NB4 (cell line): ENCODE measurements at regions not wholly inside any gene's neighbourhood (a gene's known extent, or its start where the extent isn't known, plus 50 kb on each side); places are given as distances from the start of the nearest gene placed in this dataset.
"Not testable (repeated sequence)": the region's sequence is repeated elsewhere in the genome, so short reads cannot be mapped to it uniquely, and the experiment has no call there.

Experiments used
- DNase-seq: peaks from one replicate; pipeline ENCODE4 v3.0.0; 2010; ENCODE audit warnings: low read depth
- H3K4me3 ChIP-seq: one replicate; pipeline ENCODE4 v1.5.1; 2011; ENCODE audit warnings: mild to moderate bottlenecking, low read depth, low read length, moderate library complexity
- MAX ChIP-seq: IDR thresholded peaks from 2 replicates; pipeline ENCODE4 v1.6.1; 2011; ENCODE audit warnings: low read depth, low read length
- MYC ChIP-seq: IDR thresholded peaks from 2 replicates; pipeline ENCODE4 v1.6.1; 2011; ENCODE audit warnings: low read depth, low read length
- POLR2A ChIP-seq: IDR thresholded peaks from 2 replicates; pipeline ENCODE4 v1.6.1; 2011; ENCODE audit warnings: mild to moderate bottlenecking; ENCODE audit not compliant: insufficient read length; ENCODE audit errors: extremely low read depth
- TF ChIP-seq, protein P1 (sequence below): IDR thresholded peaks from one replicate; pipeline ENCODE4 v1.5.1; 2012; ENCODE audit warnings: low read depth, low read length

GRCh38 chr5:97998941-97999340 lies 774.5 kb upstream of the RGMB start:
- TF ChIP-seq, protein P1, sequence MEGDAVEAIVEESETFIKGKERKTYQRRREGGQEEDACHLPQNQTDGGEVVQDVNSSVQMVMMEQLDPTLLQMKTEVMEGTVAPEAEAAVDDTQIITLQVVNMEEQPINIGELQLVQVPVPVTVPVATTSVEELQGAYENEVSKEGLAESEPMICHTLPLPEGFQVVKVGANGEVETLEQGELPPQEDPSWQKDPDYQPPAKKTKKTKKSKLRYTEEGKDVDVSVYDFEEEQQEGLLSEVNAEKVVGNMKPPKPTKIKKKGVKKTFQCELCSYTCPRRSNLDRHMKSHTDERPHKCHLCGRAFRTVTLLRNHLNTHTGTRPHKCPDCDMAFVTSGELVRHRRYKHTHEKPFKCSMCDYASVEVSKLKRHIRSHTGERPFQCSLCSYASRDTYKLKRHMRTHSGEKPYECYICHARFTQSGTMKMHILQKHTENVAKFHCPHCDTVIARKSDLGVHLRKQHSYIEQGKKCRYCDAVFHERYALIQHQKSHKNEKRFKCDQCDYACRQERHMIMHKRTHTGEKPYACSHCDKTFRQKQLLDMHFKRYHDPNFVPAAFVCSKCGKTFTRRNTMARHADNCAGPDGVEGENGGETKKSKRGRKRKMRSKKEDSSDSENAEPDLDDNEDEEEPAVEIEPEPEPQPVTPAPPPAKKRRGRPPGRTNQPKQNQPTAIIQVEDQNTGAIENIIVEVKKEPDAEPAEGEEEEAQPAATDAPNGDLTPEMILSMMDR, result no peak
- TF ChIP-seq POLR2A, result no peak
- TF ChIP-seq MYC, result no peak
- no peak for TF ChIP-seq MAX
- no peak overlapping the region for H3K4me3 ChIP-seq
- DNase-seq, result no peak

DNA sequence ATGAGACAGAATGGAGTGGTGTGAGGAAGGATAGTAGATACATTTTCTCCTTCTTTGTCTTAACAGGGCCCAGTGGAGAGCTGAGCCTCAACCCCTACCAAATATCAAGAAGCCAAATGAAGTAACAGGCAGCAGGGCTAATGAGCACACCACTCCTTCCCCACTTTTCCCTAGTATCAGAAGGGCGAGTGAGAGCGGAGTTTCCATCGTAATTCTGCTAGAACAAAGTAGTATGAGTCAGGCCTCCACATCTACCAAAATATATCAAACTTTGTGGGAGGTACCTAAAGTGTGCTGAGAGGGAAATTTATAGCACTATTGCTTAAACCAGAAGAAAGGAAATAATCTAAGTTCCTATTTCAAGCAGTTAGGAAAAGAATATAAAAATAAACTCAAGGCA lies 769.0 kb upstream of the RGMB start:
- H3K4me3 ChIP-seq, result no peak overlapping the region
- TF ChIP-seq MAX, result no peak
- TF ChIP-seq, protein P1, result no peak
- TF ChIP-seq POLR2A, result no peak
- TF ChIP-seq MYC, result no peak
- DNase-seq, result no peak

DNA sequence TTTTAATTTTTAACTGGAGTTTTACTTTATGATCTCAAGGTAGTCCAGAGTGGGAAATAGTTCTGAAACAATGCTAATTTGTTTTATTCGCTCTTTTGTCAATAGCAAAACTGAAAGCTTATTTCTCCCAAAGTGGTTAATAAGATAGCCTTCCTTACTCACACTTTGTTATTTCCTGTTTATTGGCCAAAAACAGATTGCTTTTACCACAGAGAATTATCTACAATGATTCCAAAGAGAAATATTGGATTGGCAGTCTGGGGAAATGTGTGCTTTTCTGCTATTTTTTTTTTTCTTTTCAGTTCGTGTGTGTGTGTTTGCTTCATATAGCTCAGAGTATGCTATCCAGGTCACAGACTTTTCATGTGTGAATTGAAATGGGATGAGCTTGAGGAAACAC lies 756.7 kb upstream of the RGMB start:
- TF ChIP-seq POLR2A (no peak), MAX (no peak), MYC (no peak)
- TF ChIP-seq, protein P1, result no peak

GRCh38 chr5:98030273-98030672 lies 743.2 kb upstream of the RGMB start:
- H3K4me3 ChIP-seq, DNase-seq: not testable (repeated sequence)
- TF ChIP-seq, protein P1, result peak; percentile 22

More for the DNA sequence above, 756.7 kb upstream of the RGMB start:
- H3K4me3 ChIP-seq, result no peak overlapping the region
- no peak for DNase-seq

GRCh38 chr5:98031036-98031435 lies 742.4 kb upstream of the RGMB start:
- H3K4me3 ChIP-seq, DNase-seq: not testable (repeated sequence)

DNA sequence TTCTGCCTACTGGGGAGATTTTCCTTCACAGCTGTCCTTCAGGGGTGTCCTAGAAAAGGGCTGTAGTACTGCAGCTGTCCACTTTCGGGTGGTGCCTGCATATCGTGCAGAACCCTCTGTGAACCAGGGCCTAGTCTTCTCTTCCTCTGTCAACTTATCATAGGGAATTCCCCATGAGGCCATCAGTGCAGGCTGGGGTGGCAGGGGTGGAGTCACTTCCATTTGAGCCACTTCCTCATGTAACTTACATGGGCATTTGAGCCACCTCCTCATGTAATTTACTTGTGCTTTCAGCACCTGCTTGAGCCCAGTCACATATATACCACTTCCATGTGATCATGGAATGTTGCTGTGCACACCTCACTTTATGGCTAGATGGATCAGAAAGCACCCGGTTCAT lies 742.0 kb upstream of the RGMB start:
- H3K4me3 ChIP-seq, result no peak overlapping the region
- TF ChIP-seq POLR2A, result no peak
- peak; percentile 1 for DNase-seq

DNA sequence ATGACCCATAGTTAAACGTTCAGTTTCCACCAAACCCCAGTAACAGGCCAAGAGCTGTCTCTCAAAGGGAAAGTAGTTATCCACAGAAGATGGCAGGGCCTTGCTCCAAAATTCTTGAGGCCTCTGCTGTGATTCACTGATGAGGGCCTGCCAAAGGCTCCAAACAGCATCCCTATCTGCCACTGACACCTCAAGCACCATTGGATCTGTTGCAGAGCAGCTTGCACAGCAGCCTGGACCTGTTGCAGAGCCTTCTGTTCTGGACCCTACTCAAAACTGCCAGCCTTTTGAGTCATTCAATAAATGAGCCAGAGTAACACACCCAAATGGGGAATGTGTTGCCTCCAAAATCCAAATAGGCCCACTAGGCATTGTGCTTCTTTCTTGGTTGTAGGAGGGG lies 741.5 kb upstream of the RGMB start:
- DNase-seq, result no peak
- H3K4me3 ChIP-seq, result no peak overlapping the region
- TF ChIP-seq POLR2A (no peak), MYC (no peak), MAX (no peak)
- TF ChIP-seq, protein P1, result no peak
